GM10248 (cell line): ENCODE measurements at regions not wholly inside any gene's neighbourhood (a gene's known extent, or its start where the extent isn't known, plus 50 kb on each side); places are given as distances from the start of the nearest gene placed in this dataset.
A peak's percentile ranks its signal among the peaks of the same experiment; 100 is the strongest.

Experiments
- CTCF ChIA-PET: fragments of 300-600 bp; sonication (Branson Sonifier 250); formaldehyde crosslinking; extraction: SDS; loops from one replicate; lab custom pipeline; 2021; ENCODE audit warnings: antibody characterized with exemption; lab: Yijun Ruan, JAX
- POLR2A ChIA-PET: fragments of 350-650 bp; sonication (Branson Sonifier 250); formaldehyde crosslinking; extraction: SDS; loops from one replicate; lab custom pipeline; 2020; ENCODE audit warnings: antibody characterized with exemption; lab: Yijun Ruan, JAX
- DNase-seq: peaks from one replicate; pipeline ENCODE4 v3.0.0; 2012; ENCODE audit errors: extremely low spot score
- TF ChIP-seq, protein P1 (sequence below): IDR thresholded peaks from 2 replicates; pipeline ENCODE4 v1.5.1; 2012; ENCODE audit warnings: mild to moderate bottlenecking, low read depth; ENCODE audit errors: extremely low read depth, missing control alignments, control extremely low read depth

DNA sequence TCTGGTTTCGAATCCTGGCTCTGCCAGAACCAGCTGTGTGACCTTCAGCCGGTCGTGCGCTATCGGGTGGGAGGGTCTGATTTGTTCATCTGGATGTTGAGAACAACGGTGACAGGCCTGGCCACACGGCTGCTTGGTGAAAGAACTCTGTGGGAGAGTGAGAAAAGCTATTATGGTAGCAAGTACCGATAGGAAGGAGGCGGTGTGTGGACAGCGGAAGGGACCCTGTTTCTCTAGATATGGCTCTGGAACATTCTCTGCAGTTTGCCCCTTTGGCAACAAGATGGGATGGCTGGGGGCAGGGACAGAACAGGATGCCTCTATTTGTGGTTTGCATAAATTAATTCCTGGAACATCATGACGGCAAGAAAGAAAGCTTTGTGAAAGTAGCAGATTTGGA is 347.3 kb downstream of the AACS start:
- ChIA-PET CTCF (no interaction called here), POLR2A (no interaction called here)
- DNase-seq, result no peak
- TF ChIP-seq, protein P1, sequence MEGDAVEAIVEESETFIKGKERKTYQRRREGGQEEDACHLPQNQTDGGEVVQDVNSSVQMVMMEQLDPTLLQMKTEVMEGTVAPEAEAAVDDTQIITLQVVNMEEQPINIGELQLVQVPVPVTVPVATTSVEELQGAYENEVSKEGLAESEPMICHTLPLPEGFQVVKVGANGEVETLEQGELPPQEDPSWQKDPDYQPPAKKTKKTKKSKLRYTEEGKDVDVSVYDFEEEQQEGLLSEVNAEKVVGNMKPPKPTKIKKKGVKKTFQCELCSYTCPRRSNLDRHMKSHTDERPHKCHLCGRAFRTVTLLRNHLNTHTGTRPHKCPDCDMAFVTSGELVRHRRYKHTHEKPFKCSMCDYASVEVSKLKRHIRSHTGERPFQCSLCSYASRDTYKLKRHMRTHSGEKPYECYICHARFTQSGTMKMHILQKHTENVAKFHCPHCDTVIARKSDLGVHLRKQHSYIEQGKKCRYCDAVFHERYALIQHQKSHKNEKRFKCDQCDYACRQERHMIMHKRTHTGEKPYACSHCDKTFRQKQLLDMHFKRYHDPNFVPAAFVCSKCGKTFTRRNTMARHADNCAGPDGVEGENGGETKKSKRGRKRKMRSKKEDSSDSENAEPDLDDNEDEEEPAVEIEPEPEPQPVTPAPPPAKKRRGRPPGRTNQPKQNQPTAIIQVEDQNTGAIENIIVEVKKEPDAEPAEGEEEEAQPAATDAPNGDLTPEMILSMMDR, result no peak

DNA sequence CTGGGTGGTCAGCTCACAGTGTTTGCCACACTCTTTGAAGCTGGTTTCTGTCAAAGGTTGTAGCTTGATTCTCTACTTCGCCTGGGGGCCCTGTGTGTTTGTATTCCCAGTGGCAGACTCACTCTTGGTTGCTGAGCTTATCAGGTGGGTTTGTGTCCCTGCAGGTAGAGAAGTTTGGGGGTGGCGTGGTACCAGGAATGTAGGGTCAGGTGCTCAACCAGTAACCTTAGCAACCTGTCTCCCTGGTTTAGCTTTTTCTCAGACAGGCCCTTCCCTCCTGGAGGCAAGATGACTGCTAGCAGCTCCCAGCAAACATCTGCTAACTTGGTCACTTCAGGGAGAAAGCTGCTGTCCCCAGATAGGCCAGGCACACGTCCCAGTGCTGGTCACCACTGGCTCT is 352.2 kb downstream of the AACS start:
- CTCF ChIA-PET, result interaction anchor here (1.5 kb wide), 1 partner anchor 14 kb away, joined by 4 read pairs; no protein-coding TSS in a partner anchor
- TF ChIP-seq, protein P1, result no peak
- DNase-seq, result no peak
- POLR2A ChIA-PET, result no interaction called here

DNA sequence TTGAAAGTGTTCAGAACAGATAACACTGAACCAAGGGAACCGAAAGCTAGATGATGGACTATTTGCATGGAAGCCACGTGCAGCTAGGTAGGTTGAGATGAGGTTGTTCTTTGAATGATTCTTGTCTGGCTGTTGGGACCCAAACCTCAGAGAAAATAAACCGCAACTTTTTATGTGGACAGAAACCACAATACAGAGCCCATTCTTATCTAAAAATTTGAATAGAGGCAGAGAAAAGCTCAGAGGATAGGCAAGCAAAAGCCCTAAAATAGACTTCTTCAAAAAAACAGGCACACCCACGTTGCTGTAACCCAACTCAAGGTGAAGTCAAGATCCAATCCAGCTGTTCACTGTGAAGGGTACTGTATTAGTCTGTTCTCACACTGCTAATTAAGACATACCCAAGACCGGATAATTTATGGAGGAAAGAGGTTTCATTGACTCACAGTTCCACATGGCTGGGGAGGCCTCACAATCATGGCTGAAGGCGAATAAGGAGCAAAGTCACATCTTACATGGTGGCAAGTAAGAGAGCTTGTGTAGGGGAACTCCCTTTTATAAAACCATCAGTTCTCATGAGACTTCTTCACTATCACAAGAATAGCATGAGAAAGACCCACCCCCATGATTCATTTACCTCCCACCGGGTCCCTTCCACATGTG is 353.8 kb downstream of the AACS start:
- TF ChIP-seq, protein P1, result no peak
- DNase-seq, result peak; percentile 22
- POLR2A ChIA-PET, result no interaction called here
- CTCF ChIA-PET, result interaction anchor here (1.5 kb wide), 1 partner anchor 44 kb away, joined by 3 read pairs; no protein-coding TSS in a partner anchor

DNA sequence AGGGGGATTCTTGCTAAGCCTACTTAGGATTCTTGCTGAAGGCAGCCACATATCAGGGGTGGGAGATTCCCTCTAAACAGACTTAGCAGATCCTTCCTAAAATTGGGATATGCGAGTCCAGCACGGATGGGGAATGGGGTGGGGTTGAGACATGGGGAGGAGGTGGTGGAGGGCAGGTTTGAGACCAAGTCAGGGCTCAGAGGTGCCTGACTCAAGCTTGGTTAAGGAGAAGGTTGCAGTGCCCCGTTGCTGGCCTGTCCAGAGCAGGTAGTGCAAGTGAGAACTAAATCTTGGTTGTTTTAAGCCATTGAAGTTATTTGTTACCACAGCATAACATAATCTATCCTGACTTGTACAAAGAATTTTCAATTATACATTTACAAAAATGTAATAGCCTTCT is 359.7 kb downstream of the AACS start:
- ChIA-PET POLR2A (no interaction called here), CTCF (no interaction called here)
- TF ChIP-seq, protein P1, result no peak
- no peak for DNase-seq

DNA sequence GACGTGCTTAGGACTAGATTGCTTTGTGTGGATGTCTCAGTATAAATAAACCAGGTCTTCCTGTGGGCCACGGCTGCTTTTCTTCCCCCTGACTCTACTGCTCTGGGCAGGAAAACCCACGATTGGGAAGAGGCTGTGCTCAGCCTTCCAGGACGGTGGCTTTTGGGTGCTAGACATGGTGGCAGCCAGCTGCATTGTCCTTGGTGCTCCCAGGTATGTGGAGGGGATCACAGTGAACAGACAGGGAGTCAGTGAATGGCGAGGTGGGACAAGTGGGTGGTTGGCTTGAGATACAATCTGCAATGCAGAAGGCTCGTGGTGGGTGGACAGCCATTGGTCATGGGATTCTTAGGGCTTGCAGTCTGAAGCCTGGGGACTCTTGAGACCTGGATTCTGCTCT is 366.3 kb downstream of the AACS start:
- TF ChIP-seq, protein P1, result no peak
- POLR2A ChIA-PET, result no interaction called here
- CTCF ChIA-PET, result no interaction called here
- no peak for DNase-seq

DNA sequence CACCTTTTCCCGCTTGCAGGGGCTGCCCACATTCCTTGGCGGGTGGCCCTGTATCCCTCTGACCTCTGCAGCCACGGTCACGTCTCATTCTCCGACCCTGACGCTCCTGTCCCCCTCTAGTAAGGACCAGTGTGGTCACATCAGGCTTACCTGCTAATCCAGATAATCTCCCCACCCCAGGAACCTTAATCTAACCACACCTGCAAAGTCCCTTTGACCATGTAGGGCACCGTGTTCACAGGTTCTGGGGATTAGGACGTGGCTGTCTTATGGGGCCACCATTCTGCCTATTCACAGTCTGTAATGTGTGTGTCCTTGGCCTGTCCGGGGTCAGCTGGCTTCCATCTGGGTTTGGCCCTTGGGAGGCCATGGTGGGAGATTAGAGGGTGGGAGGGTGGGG is 368.9 kb downstream of the AACS start:
- TF ChIP-seq, protein P1, result no peak
- ChIA-PET CTCF (no interaction called here), POLR2A (no interaction called here)
- no peak for DNase-seq
